Esophagus muscularis mucosa (tissue), 4 donors: ENCODE measurements at regions not wholly inside any gene's neighbourhood (a gene's known extent, or its start where the extent isn't known, plus 50 kb on each side); places are given as distances from the start of the nearest gene placed in this dataset.

Source experiments
- DNase-seq: peaks from one replicate; pipeline ENCODE4 v3.0.0-alpha.2; 2017; ENCODE audit errors: extremely low spot score
- H3K27ac ChIP-seq, 4 donors: fragments of 200-600 bp; sonication (generic); replicated peaks in 1 of 4; 1 replicate in 3 of 4; 2 replicates in 1 of 4; pipeline ENCODE4 v1.5.1; 2016 to 2019; ENCODE audit warnings: mild to moderate bottlenecking in 1 of 4
- H3K27me3 ChIP-seq, 4 donors: fragments of 200-600 bp; sonication (generic); one replicate each; pipeline versions ENCODE4 v1.5.1 to v1.6.0; 2016 to 2019
- H3K36me3 ChIP-seq, 4 donors: fragments of 200-600 bp; sonication (generic); one replicate each; pipeline ENCODE4 v1.5.1; 2016 to 2019
- H3K4me1 ChIP-seq, 4 donors: fragments of 200-600 bp; sonication (generic); one replicate each; pipeline ENCODE4 v1.5.1; 2016 to 2019
- H3K4me3 ChIP-seq, 4 donors: fragments of 200-600 bp; sonication (generic); 1 replicate in 2 of 4; 2 replicates in 2 of 4; pipeline ENCODE4 v1.5.1; 2016 to 2019; ENCODE audit warnings: mild to moderate bottlenecking in 4 of 4, moderate library complexity in 1 of 4
- H3K9me3 ChIP-seq, 4 donors: fragments of 200-600 bp; sonication (generic); 1 replicate in 3 of 4; 2 replicates in 1 of 4; pipeline ENCODE4 v1.5.1; 2016 to 2019
- CTCF ChIP-seq, 3 experiments: fragments of 200-600 bp in 2 of 3; fragments of 450-650 bp in 1 of 3; sonication (generic) in 2 of 3; IDR thresholded peaks; one replicate each; pipeline ENCODE4 v1.5.1; 2017 to 2019; ENCODE audit warnings: antibody characterized with exemption in 3 of 3, mild to moderate bottlenecking in 2 of 3, moderate library complexity in 1 of 3
- EP300 ChIP-seq: sonication (generic); formaldehyde crosslinking; IDR thresholded peaks from one replicate; pipeline ENCODE4 v1.6.1; 2017; ENCODE audit warnings: antibody characterized with exemption
- POLR2A ChIP-seq: fragments of 450-650 bp; IDR thresholded peaks from one replicate; pipeline ENCODE4 v1.6.1; 2017; ENCODE audit warnings: antibody characterized with exemption, moderate library complexity, mild to moderate bottlenecking, low read depth
- POLR2AphosphoS5 ChIP-seq, 2 donors: sonication (generic); formaldehyde crosslinking; IDR thresholded peaks; one replicate each; pipeline ENCODE4 v1.6.1; 2017; ENCODE audit warnings: antibody characterized with exemption in 2 of 2
- WGBS: methylation state at CpG from one replicate; pipeline ENCODE4 v1.1.5; 2018; 5-methylcytosine and 5-hydroxymethylcytosine counted together
- intact Hi-C: fragments of 100-400 bp; cut with DNase I; formaldehyde crosslinking; loops from one replicate; pipeline ENCODE4 v1.15.1; 2023

GRCh38 chr5:124383693-124384092 lies 362.7 kb downstream of the ZNF608 start:
- Histone ChIP-seq H3K36me3 (no peaks in the 10 kb centered on the region), H3K4me1 (no peaks in the 10 kb centered on the region), H3K27ac (no peak overlapping the region), H3K4me3 (no peak overlapping the region), H3K9me3 (peaks cover 0 to 24% (median 20%) of the 10 kb centered on the region in 4 donors), H3K27me3 (no peaks in the 10 kb centered on the region)
- intact Hi-C loops, result no loop called here
- no peak for DNase-seq
- no peak for TF ChIP-seq POLR2A
- no peak for TF ChIP-seq POLR2AphosphoS5 (IDR thresholded peaks at IDR 0.05)
- TF ChIP-seq EP300, result no peak
- no peak for TF ChIP-seq CTCF (IDR thresholded peaks at IDR 0.05)

GRCh38 chr5:124377386-124377785 lies 369.1 kb downstream of the ZNF608 start:
- H3K27ac ChIP-seq, result no peak overlapping the region
- 100% methylated on average over 1 of the region's 1 CpG for WGBS
- TF ChIP-seq CTCF (IDR thresholded peaks at IDR 0.05), result no peak
- no peak for TF ChIP-seq POLR2A
- TF ChIP-seq POLR2AphosphoS5 (IDR thresholded peaks at IDR 0.05), result no peak
- no peak for TF ChIP-seq EP300
- H3K36me3 ChIP-seq, result no peaks in the 10 kb centered on the region
- H3K27me3 ChIP-seq, result no peaks in the 10 kb centered on the region
- intact Hi-C loops, result no loop called here
- no peak for DNase-seq
- H3K9me3 ChIP-seq, result peaks cover 0 to 10% (median 5%) of the 10 kb centered on the region in 4 donors
- H3K4me1 ChIP-seq, result peaks cover 0 to 10% (median 1%) of the 10 kb centered on the region in 4 donors
- H3K4me3 ChIP-seq, result no peak overlapping the region

- 94% methylated on average over 3 of the region's 3 CpGs for WGBS
- no peak overlapping the region for H3K27ac ChIP-seq
- peaks cover 4 to 24% (median 16%) of the 10 kb centered on the region in 4 donors for H3K4me1 ChIP-seq
- intact Hi-C loops, result no loop called here
- H3K27me3 ChIP-seq, result no peaks in the 10 kb centered on the region
- no peak for TF ChIP-seq EP300
- no peak for TF ChIP-seq CTCF (IDR thresholded peaks at IDR 0.05)
- TF ChIP-seq POLR2A, result no peak
- TF ChIP-seq POLR2AphosphoS5 (IDR thresholded peaks at IDR 0.05), result no peak
- no peaks in the 10 kb centered on the region for H3K36me3 ChIP-seq
- H3K9me3 ChIP-seq, result peaks cover 0 to 6% (median 0%) of the 10 kb centered on the region in 4 donors
- no peak for DNase-seq
- H3K4me3 ChIP-seq, result no peak overlapping the region
Observed at GRCh38 chr5:124373883-124374282, 372.6 kb downstream of the ZNF608 start.

- Histone ChIP-seq H3K36me3 (no peaks in the 10 kb centered on the region), H3K9me3 (peaks cover 0 to 6% (median 0%) of the 10 kb centered on the region in 4 donors), H3K4me3 (no peak overlapping the region), H3K27ac (no peak overlapping the region), H3K27me3 (no peaks in the 10 kb centered on the region), H3K4me1 (peaks cover 4 to 24% (median 16%) of the 10 kb centered on the region in 4 donors)
- intact Hi-C loops, result no loop called here
- WGBS, result 77% methylated on average over 4 of the region's 4 CpGs
- TF ChIP-seq EP300 (no peak), POLR2AphosphoS5 (IDR thresholded peaks at IDR 0.05) (no peak), POLR2A (no peak), CTCF (IDR thresholded peaks at IDR 0.05) (no peak)
- no peak for DNase-seq
Observed at GRCh38 chr5:124372457-124372856, 374.0 kb downstream of the ZNF608 start.

GRCh38 chr5:124371111-124371706 lies 375.2 kb downstream of the ZNF608 start:
- H3K4me1 ChIP-seq, result peaks cover 4 to 17% (median 14%) of the 10 kb centered on the region in 4 donors
- peaks cover 0 to 6% (median 0%) of the 10 kb centered on the region in 4 donors for H3K9me3 ChIP-seq
- H3K4me3 ChIP-seq, result no peak overlapping the region
- DNase-seq, result no peak
- TF ChIP-seq EP300 (no peak), CTCF (IDR thresholded peaks at IDR 0.05) (no peak), POLR2AphosphoS5 (IDR thresholded peaks at IDR 0.05) (no peak), POLR2A (no peak)
- no peaks in the 10 kb centered on the region for H3K27me3 ChIP-seq
- intact Hi-C loops, result no loop called here
- H3K36me3 ChIP-seq, result no peaks in the 10 kb centered on the region
- peak overlapping the region in 1 of 4 donors; percentile 48 for H3K27ac ChIP-seq
- WGBS, result 44% methylated on average over 4 of the region's 4 CpGs
